ENCODE measurements at regions not wholly inside any gene's neighbourhood (a gene's known extent, or its start where the extent isn't known, plus 50 kb on each side); places are given as distances from the start of the nearest gene placed in this dataset.

DNA sequence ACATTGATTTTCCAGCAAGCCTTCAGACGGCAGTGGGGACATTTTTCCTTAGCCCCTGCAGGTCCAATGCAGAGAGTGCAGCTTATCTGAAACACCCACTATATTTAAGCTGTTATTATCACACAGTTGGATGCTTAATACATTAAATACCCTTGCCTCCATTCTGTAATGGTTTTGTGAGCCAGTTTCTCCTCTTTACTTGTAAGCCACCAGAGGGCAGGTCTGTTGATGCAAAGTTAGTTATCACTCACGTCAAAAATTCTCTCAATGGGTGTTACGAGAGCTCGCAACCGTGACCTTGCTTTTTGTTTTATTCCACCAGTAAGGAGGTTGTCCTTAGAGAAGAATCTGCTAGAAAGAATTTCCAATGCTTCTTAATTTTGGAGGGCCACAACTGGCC, 189.8 kb downstream of the INSIG2 start:
- no peak for DNase-seq (ENCODE audit: low read depth)

DNA sequence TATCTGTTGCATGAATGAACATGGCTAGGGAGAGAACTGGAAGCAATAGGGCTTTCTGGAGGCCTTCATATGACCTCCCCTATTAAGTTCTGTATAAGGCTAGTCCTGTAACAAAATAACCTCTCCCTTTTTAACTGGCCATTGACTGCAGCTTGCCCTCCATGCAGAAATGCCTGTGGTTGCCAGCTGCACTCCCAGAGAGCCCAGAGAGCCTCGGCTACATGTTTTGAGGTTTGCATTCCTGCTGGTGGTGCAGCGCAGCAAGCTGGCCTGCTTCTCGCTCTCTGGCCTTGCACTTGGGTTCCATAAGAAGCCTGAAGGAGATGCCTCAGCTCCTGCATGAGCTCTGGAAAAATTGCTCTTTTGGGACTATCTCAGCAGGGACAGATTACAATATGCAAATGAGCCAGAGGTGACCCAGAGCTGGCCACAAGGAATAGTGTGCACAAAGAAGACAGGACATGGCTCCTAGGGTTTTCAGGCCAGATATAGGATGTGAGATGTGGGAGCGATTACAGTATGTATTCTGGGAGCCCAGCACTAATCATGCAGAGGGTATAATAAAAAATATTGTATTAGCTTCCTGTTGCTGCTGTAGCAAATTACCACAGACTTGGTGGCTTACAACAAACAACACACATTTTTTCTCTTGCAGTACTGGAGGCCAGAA, 186.7 kb downstream of the INSIG2 start:
- DNase-seq (ENCODE audit: low read depth) = no peak

DNA sequence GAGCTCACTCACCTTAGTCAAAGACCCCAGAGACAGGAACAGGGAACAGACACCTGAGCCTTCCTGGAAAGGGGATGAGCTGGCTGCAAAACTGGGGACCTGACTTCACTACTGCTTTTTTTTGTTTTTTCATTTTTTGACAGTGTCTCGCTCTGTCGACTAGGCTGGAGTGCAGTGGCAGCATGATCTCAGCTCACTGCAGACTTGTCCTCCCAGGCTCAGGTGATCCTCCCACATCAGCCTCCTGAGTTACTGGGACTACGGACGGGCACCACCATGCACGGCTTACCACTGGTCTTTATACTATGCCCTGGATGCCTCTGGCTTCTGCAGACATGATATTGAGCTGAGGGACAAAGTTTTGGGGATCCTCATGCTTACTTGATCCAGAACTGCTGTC, 184.1 kb downstream of the INSIG2 start:
- no peak for DNase-seq (ENCODE audit: low read depth)

DNA sequence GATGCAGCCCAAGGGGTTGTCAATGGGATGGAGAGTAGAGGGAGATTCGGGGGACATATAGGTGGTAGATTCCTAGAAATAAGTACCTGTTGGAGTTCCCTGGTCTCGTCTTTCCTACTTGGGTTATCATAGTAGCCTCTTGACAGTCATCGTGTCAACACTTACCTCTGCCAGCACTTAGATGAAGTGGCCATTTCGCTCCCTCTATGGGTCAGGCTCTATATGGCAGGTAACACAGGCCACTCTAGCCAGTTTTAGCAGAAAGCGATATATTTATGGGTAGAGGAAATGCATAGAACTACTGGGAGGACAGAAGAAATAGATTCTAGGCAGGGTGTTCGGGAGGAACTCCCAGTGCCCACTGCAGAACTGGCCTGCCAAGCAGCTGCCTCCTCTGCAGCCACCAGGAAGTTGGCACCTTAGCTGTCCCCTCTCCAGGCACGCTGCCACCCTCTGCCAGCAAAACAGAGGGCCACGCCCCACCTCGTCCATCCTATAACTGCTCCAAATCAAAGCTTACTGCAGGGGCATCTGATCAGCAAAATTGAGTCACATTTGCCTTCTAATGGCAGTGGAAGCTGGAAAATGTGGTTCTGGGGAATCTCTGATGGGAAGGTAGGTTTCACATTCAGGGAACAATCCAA, 181.3 kb downstream of the INSIG2 start:
- no peak for DNase-seq (ENCODE audit: low read depth)

DNA sequence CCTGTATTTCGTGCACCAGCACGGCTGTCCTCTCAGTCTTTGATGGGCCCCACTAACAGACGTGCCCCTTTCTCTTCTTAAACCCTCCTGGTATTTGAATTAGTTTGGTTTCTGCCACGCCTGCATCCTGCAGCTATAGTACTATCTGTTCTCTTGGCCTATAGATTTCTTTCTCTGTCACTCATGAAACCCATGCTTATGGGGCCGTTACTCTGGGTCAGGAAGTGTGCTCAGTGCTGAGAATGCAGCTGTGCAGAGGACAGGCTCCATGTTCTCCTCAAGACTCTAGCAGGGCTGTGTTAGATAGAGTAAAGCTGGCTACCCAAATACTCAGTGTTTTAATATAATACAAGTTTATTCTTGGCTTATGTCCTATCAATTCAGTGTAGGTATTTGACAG, 180.0 kb downstream of the INSIG2 start:
- DNase-seq (ENCODE audit: low read depth) = no peak

DNA sequence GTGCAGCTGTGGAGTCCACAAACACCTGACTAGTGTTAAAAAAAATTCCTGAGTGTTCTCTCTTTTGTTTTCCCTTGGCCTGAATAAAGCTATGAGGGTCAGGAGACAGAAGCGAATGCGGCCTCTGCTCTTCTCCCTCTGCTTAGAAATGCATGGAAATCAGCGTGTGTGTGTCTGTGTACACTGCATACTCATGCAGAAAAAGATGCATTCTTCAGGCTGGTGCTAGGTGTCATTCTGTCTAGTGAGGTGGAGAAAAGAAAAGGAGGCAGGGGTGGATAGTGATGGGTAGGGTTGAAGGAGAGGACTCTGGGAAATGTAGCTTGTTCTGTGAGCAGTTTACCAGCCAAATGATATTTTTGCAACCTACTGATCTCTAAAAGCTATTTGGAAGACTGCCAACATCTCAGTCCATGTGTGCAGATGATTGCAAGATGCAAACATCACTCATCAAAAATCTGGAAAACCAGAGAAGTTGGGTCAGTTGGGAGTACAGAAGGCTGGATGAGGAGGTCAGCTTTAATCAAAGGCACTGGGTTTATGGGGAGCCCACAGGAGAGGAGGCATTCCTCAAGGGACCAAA, 177.7 kb downstream of the INSIG2 start:
- no peak for DNase-seq (ENCODE audit: low read depth)

DNA sequence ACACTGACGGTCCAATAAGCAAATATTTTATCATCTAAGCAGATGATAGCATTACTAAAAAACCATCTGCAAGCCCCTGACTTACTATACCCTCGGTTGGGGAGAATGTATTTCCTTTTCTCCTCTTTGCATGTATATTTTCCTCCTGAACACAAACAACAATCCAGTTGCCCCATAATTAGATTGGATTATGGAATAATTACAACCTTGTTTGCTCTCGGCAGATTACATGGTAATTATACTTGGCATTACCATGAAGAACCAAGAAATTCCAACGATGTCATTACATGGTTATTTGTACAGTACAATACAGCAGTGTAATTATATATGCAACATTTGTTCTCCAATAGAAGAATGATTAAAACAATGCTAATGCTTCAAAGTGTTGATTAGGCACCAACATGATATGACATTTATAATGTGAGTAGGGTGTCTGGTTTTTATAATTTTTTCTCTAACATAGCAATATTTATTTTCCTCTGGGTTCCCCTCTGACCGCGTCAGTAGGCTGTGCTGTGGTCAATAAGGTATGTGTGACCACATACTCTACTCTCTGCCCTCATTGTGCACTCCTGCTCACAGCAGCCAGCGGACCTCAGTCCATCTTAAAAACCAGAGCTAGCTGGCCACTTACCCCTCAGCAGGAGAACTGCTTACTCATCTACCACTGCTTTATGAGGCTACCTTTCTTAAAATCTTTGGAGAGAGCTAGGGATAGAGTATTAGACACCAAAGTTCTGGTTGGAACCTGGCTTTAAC, 176.1 kb downstream of the INSIG2 start:
- no peak for DNase-seq (ENCODE audit: low read depth)

DNA sequence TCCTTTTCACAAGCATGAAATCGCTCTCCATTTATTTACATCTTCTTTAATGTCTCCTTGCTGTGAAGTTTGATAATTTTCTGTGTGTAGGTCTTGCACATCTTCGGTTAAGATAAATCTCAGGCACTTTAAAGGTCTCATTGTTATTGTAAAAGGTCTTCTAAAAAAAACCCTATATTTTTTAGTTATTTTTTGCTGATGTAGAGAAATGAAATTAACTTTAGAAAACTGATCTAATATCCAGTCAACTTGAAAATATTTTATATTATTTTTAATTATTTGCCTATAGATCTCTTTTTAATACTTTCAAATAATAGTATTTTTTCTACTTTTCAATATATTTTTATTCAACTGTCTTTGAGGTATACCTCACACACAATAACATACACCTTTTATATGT, 169.4 kb downstream of the INSIG2 start:
- DNase-seq (ENCODE audit: low read depth) = no peak

DNA sequence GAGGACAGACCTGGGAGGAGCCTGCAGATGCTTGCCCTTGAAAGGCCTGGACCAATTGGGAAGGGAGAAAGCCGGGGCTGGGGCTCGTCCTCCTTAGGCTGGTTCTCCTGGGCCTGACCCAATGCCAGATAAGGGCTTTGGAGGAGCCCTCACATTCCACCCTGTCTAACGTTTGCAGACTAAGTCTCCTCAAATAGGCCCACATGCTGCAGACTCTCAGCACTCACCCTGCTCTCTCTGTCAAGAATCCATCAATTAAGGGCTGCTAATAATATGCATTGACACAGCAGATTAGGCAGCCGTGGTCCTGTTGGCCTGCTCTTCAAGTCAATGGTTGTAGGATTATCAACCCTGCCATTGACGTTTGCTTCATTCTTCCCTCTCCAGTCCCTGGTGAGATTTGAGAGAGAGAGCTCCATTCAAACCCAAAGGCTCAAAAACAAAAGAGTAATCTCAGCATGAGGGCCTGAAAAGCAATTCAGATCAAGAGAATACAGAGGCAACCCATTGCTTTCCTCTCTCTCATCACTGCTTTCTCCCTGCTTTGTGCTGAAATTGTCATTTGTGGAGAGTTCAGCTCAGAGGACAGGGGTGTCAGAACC, 167.6 kb downstream of the INSIG2 start:
- DNase-seq (ENCODE audit: low read depth) = no peak

DNA sequence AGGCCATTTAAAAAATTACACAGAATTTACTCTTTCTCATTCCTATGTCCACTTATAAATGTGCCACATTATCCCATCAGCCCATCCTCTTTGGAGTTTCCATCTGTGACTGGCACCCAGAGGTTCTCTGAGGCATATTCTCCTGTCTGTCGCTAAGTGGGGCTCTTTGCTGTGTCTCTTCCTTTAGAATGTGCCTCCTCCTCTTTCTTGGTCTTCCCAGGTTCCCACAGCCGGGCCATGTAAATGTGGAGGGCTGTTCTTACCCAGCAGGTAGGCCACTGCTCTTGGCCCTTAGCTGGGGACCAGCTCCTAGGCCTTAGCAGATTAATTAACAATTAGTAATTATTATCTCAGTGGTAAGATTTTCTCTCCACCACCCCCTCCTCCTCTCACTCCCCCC, 167.0 kb downstream of the INSIG2 start:
- no peak for DNase-seq (ENCODE audit: low read depth)

DNA sequence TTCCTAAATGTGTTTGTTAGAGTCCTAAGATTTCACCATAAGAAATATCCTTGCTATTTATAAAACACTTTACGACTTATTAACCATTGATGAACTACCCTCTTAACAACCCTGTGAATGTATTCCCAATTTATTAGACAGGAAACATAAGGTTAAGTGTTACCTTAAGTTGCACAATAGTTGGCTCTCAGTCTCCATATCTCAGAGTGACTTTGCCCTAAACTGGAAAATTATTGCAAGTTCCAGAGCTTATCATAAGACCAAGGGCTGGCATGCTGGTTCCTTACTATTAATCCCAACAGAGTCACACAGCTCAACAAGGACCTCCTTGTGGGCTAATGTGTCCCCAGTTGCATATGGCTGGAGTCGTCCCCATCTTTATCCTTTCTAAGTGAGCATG, 165.8 kb downstream of the INSIG2 start:
- no peak for DNase-seq (ENCODE audit: low read depth)

DNA sequence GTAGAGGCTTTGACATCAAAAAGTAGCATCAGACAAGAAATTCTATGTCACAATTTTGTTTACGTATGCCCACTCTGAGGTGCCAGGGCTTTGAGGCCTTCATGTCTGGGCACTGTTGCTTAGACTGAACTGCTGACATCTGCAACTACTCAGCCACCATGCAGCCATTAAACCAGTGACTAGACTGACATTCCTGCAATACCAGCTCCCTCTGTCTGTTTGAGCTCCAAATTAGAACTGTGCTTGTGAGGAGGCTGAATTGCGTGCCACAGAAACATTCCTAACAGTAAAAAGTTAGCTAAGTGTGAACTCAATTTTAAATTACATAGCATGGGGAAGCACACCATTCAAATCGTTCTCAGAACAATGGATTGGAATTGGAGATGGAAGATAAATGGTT, 163.2 kb downstream of the INSIG2 start:
- DNase-seq (ENCODE audit: low read depth) = no peak

DNA sequence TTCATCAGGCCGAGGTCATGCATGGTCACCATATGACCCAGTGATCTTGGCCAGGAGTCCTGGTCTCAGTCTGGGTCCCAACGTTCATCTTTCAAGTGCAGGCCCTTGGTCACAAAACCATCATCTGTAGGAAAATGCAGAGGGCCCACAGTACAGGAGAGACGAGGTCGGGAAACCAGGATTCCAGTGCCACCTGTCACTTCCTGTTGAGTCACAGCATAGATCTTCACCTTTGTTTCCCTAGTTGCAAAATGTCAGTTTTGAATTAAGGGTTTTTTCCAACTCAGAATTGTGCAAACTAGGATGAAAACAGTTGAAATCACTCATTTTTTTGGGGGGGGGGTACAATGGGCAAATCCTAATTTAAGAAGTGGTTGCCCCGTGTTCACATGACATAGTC, 162.2 kb downstream of the INSIG2 start:
- no peak for DNase-seq (ENCODE audit: low read depth)

DNA sequence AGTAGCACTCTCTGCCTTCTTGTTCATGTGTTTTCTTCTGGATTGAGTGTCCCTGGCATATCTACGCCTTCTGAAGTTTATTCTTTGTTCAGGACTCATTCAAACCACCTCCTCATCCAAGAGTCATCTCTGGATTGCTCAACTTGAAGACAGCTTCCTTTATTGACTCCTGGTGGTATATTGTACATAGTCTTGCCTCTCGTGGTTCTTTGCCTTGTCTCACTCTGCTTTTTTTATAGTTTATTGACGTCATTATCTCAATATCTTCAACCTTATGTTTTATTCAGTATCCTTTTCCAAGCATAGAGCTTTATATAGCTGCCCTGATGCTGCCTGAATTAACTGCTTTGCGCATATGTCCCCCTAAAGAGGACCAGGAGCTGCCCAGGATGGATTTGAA, 161.7 kb downstream of the INSIG2 start:
- DNase-seq (ENCODE audit: low read depth) = no peak

DNA sequence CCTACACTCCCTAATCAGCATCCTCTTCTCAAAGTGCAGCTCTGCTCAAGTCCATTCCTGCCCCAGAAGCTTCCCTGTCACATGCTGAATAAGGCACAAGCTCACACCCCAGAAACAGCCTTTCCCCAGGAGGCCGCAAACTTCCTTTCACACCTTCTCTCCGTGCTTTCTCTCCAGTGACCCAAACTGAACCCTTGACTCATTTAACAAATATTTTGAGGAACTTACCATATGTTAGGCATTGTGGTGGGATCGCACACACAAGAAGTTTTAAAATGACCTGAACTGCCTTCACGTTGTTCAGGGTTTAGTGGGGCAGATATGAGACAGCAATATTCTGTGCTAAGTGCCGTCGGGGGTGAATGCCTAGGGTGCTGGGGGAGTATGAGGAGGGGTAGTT, 161.3 kb downstream of the INSIG2 start:
- no peak for DNase-seq (ENCODE audit: low read depth)

DNA sequence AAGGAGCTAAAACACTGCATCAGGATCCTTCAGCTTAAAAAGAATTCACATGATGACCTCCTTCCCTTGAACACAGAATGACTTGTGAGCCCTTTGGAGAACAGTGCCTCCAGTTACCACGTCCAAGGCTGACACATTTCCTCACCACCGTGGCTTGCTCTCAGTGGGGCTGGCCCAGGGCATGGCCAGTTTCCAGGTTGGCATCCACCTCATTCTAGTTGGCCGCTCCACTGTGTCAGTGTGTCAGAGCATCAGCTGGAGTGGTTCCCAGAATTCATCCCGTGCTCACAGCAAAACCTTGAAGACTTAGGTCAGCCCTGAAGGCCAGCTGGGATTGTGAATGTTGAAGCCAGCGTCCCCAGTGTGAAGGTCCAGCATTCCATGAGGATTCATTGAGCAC, 158.5 kb downstream of the INSIG2 start:
- DNase-seq (ENCODE audit: low read depth) = no peak

DNA sequence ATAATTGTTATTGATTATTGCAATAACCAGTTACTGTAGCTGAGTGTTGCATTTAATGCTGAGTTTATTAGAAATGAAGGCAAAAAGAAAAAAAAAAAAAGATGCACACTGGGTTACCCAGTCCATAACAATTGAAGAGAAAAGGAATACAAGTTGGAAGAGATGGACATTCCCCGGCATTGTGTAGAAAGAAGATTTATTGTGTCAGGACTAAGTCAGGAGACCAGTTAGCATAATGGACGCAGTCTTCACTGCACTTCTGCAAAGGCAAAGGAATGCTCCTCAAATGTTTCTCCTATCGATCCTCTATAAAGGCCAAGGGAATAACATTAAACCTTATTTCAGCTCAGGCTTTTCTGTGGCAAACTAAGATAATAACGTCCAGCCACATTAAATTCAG, 157.8 kb downstream of the INSIG2 start:
- DNase-seq (ENCODE audit: low read depth) = no peak

DNA sequence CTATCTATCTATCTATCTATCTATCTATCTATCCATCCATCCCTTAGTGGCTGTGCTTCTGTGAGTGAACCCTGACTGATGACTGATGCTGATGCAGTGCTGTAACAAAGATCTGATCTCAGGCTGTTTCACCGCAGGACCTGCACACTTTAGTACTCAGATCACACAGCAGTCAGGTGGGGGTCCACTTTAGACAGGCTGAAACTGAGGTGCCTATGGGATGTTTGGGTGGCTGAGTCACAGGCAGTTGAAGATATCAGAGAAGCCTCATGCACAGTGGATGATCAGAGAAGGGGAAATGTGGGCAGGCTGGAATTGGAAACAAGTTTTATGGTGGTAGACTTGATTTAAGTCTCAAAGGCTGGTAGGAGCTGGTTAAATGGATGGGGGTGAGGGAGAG, 156.4 kb downstream of the INSIG2 start:
- no peak for DNase-seq (ENCODE audit: low read depth)

DNA sequence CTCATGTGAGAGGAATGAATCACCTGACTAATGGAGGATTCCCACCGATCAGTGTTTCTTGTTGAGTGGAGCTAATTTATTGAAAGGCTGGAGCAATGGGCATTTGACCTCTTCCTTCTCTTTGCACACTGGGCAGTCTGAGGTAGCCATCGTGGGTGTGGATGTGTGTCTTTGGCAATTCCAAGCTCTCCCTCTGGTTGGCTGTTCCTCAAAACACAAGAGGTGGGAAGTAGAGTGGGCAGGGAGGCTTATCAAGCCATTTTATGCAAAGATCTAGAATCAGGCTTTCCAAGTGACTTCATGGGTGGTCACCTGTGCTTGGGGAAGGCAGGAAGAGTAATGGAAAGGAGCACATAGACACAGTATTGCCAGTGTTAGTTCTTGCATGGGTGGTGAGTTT, 154.8 kb downstream of the INSIG2 start:
- no peak for DNase-seq (ENCODE audit: low read depth)

DNA sequence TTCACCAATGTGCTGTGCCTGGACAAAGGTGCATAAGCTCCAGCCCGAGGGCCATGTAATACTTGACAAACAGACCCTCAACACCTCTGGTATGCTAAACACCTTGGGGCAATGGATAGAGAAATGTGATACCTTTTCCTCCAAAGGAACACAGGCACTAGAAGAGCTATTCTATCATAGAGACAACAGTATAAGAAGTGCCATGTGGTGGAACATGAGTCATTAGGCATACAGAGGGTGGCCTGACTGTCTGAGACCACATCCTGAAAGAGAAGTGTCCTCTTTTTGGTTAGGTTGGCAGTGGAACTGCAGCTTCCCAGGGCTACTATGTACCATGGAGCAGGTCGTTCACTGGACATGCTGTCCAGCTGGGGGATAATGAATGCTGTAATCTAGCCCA, 153.9 kb downstream of the INSIG2 start:
- DNase-seq (ENCODE audit: low read depth) = no peak

DNA sequence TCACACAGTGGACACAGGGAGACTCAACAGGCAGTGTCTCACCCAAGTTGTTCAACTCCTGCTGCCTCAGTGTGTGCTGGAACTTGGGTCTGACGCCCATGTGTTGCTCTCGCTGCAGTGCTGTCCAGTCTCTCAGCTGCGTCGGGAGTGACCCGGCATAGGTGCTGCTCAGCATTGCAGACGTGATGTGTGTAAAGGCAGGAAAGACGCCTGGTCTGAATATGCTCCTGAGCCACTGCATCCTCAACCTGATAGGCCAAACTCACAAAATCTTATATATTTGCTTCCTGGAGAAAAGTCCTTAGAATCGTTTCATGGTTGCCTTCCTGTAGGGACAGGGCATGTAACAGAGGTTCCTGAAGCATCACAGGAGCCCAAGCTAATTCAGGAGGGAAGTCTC, 152.9 kb downstream of the INSIG2 start:
- DNase-seq (ENCODE audit: low read depth) = no peak

DNA sequence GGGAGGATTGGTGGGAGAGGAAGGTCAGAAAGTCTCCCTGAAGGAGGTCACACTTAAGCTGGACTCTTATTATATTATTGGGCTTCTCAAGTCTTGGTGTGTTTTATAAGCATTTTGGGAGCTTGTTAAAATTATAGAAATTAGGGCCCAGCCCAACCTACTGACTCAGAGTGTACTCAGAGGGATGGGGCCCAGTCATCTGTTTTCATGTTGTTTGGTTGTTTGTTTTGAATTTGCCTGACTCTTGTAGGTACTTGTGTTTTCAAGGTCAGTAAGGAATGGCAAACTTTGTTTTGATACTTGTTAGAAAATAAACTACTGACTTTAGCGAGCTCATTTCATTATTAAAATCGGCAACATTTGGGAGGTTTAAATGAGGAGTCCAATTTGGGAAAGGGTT, 152.0 kb downstream of the INSIG2 start:
- DNase-seq (ENCODE audit: low read depth) = no peak

DNA sequence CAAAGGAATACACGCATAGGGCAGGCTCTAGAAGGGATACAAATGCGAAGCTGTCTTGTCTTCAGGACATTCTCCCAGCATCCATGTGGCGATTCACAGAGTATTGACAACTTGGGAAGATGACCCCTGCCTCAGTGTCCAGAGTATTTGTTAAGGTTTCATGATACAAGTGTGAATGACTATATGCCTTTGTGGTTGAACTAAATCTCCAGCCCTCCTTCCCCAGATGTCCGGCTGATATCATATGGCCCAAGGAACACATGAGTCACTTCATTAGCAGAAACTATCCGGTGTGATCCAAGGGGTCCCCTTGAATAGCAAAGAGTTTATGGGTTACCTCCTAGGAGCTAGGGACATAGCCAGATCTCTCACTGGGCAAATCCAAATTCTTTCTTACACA, 151.0 kb downstream of the INSIG2 start:
- DNase-seq (ENCODE audit: low read depth) = no peak

Measured in fibroblast of the conjunctiva (primary cell).